ENCODE measurements at regions not wholly inside any gene's neighbourhood (a gene's known extent, or its start where the extent isn't known, plus 50 kb on each side); places are given as distances from the start of the nearest gene placed in this dataset.

- TF ChIP-seq CTCF (IDR thresholded peaks at IDR 0.05) = no peak
- TF ChIP-seq RAD21 (IDR thresholded peaks at IDR 0.05; ENCODE audit: low read length) = no peak
- TF ChIP-seq CHD2 (IDR thresholded peaks at IDR 0.05; ENCODE audit: low read length, partially characterized antibody) = no peak
- no peak for TF ChIP-seq MXI1 (IDR thresholded peaks at IDR 0.05; ENCODE audit: low read depth, low read length)
- TF ChIP-seq NFIC (IDR thresholded peaks at IDR 0.05; ENCODE audit: borderline replicate concordance) = no peak
Observed at GRCh38 chr1:65069011-65069565, 78.9 kb upstream of the AK4 start.
